IPS DF 6.9 (cell line): ENCODE measurements at regions not wholly inside any gene's neighbourhood (a gene's known extent, or its start where the extent isn't known, plus 50 kb on each side); places are given as distances from the start of the nearest gene placed in this dataset.

Source experiments
- DNase-seq: peaks from one replicate; pipeline ENCODE4 v3.0.0-alpha.2; 2013; ENCODE audit warnings: low read depth, low spot score
- H3K27ac ChIP-seq: one replicate; pipeline ENCODE4 v1.5.1; 2013; ENCODE audit warnings: low read length, control low read depth
- H3K27me3 ChIP-seq: 2 replicates; pipeline ENCODE4 v1.6.1; 2013; ENCODE audit warnings: mild to moderate bottlenecking, low read length; ENCODE audit not compliant: control insufficient read depth, insufficient read depth
- H3K36me3 ChIP-seq: 2 replicates; pipeline ENCODE4 v1.6.1; 2013; ENCODE audit warnings: low read length; ENCODE audit not compliant: control insufficient read depth, insufficient read depth
- H3K4me1 ChIP-seq: 2 replicates; pipeline ENCODE4 v1.6.1; 2013; ENCODE audit warnings: low read length; ENCODE audit not compliant: control insufficient read depth, insufficient read depth
- H3K4me3 ChIP-seq: 2 replicates; pipeline ENCODE4 v1.5.1; 2013; ENCODE audit warnings: mild to moderate bottlenecking, low read length
- H3K9me3 ChIP-seq: 2 replicates; pipeline ENCODE4 v1.6.1; 2013; ENCODE audit warnings: low read length, inconsistent platforms; ENCODE audit not compliant: control insufficient read depth, insufficient read depth
- WGBS: extraction: QIAGEN DNeasy Blood & Tissue Kit; methylation state at CpG from one replicate; pipeline ENCODE4 v1.1.7; 2013; ENCODE audit warnings: mixed read lengths, missing lambda C conversion rate; ENCODE audit not compliant: insufficient read length, insufficient coverage; 5-methylcytosine and 5-hydroxymethylcytosine counted together

DNA sequence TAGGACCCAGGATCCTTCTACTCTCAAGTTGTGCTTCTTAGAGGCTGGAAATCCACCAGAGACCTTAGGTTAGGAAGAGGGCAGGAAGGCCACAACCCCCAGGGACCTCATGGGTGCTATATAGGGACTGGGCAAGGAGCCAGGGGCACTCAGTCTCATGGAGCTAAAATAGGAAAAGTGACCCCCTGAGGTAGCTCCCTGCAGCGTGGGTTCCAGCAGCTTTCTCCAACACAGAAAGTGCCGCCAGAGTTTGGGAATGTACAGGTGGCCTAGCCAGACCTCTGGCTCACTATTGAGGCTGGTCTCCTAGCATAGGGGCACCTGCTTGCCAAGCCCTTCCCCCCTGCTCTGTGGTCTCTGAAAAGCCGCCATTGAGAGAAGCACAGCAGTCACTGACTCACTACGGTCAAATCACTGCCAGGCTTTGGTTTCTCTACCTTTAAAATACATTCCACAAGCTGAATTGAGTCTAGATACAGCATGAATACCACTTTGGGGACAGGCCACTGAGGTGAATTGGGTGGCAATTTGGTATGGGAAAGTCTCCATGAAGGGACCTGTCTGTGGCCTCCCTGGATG lies 333.2 kb upstream of the PODXL start:
- no peaks in the 10 kb centered on the region for H3K27me3 ChIP-seq
- H3K9me3 ChIP-seq = no peaks in the 10 kb centered on the region; the same call in 1 of the 2 replicates
- no peak for DNase-seq
- WGBS = no CpG with 5 or more reads among the region's 4 CpGs
- H3K4me3 ChIP-seq = no peak overlapping the region
- no peak overlapping the region for H3K27ac ChIP-seq
- H3K36me3 ChIP-seq = no peaks in the 10 kb centered on the region
- no peaks in the 10 kb centered on the region for H3K4me1 ChIP-seq

DNA sequence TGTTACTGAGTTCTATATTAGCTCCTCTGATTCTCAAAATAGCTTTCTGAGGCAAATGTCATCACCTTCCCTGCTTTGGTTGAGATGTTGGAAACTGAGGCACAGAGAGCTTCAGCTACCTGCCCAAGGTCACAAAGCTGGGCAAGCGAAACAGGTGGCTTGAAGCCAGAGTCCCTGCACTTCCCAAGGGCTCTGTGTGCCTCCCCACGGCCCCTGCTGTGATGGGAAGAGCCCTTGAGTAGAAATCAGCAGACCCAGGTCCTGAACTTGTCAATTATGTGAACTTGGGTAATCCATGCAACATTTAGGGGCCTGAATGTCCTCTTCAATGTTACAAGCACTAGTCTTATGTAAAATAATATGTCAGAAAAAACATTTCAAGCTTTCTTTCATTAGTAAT lies 327.3 kb upstream of the PODXL start:
- DNase-seq = no peak
- no CpG with 5 or more reads among the region's 2 CpGs for WGBS
- H3K4me3 ChIP-seq = no peak overlapping the region

DNA sequence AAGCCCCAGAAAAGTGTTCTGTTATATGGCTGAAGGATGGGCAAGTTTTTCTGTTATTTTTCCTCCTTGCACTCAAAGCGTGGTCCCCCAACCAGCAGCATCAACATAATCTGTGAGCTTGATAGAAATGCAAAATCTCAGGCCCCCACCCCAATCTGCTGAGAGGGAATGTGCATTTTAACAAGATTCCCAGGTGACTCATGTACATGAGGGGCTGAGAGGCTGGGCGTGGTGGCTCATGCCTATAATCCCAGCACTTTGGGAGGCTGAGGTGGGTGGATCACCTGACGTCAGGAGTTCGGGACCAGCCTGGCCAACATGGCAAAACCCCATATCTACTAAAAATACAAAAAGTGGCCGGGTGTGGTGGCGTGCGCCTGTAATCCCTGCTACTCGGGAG lies 326.8 kb upstream of the PODXL start:
- no peaks in the 10 kb centered on the region for H3K36me3 ChIP-seq
- H3K4me3 ChIP-seq = no peak overlapping the region
- H3K27me3 ChIP-seq = no peaks in the 10 kb centered on the region
- WGBS = no CpG with 5 or more reads among the region's 8 CpGs
- H3K4me1 ChIP-seq = no peaks in the 10 kb centered on the region
- DNase-seq = no peak
- no peaks in the 10 kb centered on the region; the same call in 1 of the 2 replicates for H3K9me3 ChIP-seq
- H3K27ac ChIP-seq = no peak overlapping the region

More for the DNA sequence above, 327.3 kb upstream of the PODXL start:
- no peaks in the 10 kb centered on the region for H3K27me3 ChIP-seq
- H3K27ac ChIP-seq = no peak overlapping the region
- H3K9me3 ChIP-seq = no peaks in the 10 kb centered on the region; the same call in 1 of the 2 replicates
- H3K36me3 ChIP-seq = no peaks in the 10 kb centered on the region
- no peaks in the 10 kb centered on the region for H3K4me1 ChIP-seq

DNA sequence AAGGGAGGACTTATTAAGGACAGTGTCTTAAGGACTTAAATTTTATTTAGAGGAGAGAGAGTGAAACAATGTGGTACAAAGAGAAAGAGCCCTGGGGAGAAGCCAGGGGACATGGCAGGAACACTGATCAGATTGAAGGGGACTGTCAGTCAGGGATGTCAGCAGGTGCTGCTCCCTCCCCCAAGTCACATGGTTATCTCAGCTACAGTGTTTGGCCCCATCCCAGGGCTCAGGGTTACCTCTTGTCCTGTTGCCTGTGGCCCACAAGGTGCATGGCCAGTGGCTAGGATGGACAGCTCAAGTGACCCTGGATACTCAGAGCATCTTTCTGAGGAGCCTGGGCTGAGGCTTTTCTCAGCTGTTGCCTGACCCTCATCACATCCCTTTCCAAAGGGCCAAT lies 325.9 kb upstream of the PODXL start:
- no peaks in the 10 kb centered on the region for H3K27me3 ChIP-seq

DNA sequence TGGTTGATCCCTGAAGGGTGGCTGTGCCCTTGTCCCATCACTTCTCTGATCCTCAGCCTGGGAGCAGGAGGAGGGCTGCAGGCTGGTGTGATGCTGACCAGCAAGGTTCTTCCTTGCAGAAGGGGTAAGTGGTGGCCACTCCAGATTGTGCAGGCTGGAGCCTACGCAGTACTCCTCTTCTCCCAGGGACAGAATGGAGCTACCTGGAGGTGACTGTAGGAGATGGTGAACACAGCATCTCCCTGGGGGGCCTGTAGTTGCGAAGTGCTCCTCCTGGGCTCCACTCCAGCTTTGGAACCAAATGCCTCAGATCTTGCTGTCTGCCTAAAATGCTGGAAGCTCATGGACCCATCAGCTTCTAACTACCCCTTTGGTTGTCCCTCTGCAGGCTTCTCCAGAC lies 323.6 kb upstream of the PODXL start:
- WGBS = no CpG with 5 or more reads among the region's 2 CpGs
- Histone ChIP-seq H3K9me3 (no peaks in the 10 kb centered on the region), H3K27me3 (no peaks in the 10 kb centered on the region), H3K4me3 (no peak overlapping the region), H3K27ac (no peak overlapping the region), H3K4me1 (no peaks in the 10 kb centered on the region), H3K36me3 (no peaks in the 10 kb centered on the region)
- DNase-seq = no peak

More for the DNA sequence above, 325.9 kb upstream of the PODXL start:
- no peaks in the 10 kb centered on the region; the same call in 1 of the 2 replicates for H3K9me3 ChIP-seq
- H3K36me3 ChIP-seq = no peaks in the 10 kb centered on the region
- no peaks in the 10 kb centered on the region for H3K4me1 ChIP-seq
- DNase-seq = no peak
- no peak overlapping the region for H3K27ac ChIP-seq
- no peak overlapping the region for H3K4me3 ChIP-seq

DNA sequence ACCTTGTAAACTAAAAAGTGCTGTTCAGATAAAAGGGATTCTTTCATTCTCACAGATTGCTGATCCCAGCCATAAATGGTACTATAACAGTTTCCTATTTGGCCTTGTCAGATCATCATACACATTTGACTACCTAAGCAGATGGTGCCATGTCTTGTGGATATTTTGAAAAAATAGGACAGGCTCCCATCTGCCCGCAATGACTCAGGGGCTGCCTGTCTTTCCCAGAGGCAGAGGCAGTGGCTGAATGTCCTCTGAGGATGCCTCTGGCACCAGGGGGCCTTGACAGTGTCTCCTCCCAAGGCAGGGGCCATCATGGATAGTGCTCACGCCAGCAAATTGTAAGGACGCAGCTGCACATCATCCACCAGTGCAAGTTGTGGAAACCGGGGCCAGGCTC lies 323.0 kb upstream of the PODXL start:
- no peak for DNase-seq
- Histone ChIP-seq H3K4me3 (no peak overlapping the region), H3K9me3 (no peaks in the 10 kb centered on the region), H3K36me3 (no peaks in the 10 kb centered on the region), H3K27me3 (no peaks in the 10 kb centered on the region), H3K4me1 (no peaks in the 10 kb centered on the region), H3K27ac (no peak overlapping the region)
- WGBS = no CpG with 5 or more reads among the region's 4 CpGs

DNA sequence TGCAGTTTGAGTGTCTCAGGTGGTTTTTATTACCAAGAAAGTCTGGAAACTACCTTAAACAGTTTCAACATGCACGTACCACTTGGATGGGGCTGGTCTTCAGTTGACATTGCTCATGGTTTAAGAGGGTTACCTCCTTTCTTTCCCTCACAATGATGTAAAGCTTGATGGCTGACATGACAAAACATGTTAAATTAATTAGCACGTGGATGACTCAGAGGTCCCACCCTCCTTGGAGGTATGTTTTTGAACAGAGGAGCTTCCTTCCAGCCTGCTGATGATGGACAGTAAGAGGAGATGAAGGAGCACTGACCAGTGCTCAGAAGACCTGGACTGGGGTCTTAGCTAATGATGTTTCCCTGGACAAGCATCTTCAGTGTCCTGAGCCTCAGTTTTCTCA lies 322.3 kb upstream of the PODXL start:
- H3K36me3 ChIP-seq = no peaks in the 10 kb centered on the region

DNA sequence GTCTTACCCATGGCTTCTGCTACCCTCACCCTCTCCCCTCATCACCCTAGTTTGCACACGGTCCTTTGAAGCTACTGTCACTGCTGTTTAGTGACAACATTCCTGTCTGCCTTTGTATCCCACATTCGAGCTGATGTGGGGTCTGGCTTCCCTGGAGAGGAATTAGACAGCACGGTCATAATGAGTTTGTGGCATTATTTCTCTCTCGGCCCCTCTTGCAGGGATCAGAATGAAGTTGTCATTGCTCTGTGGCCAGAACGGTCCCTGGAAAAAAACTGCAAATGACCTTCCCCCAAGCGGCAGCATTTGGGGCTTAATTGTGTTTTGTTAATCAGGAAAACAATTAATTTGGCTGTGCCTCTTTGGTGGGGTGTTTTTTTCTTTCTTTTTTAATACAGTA lies 317.2 kb upstream of the PODXL start:
- Histone ChIP-seq H3K27ac (no peak overlapping the region), H3K9me3 (no peaks in the 10 kb centered on the region), H3K4me1 (no peaks in the 10 kb centered on the region), H3K27me3 (no peaks in the 10 kb centered on the region), H3K4me3 (no peak overlapping the region), H3K36me3 (no peaks in the 10 kb centered on the region)
- no CpG with 5 or more reads among the region's 6 CpGs for WGBS
- DNase-seq = no peak

More for the DNA sequence above, 322.3 kb upstream of the PODXL start:
- H3K4me3 ChIP-seq = no peak overlapping the region
- H3K4me1 ChIP-seq = no peaks in the 10 kb centered on the region
- H3K27ac ChIP-seq = no peak overlapping the region
- DNase-seq = no peak
- no peaks in the 10 kb centered on the region for H3K9me3 ChIP-seq
- WGBS = no CpG with 5 or more reads among the region's 2 CpGs
- H3K27me3 ChIP-seq = no peaks in the 10 kb centered on the region

DNA sequence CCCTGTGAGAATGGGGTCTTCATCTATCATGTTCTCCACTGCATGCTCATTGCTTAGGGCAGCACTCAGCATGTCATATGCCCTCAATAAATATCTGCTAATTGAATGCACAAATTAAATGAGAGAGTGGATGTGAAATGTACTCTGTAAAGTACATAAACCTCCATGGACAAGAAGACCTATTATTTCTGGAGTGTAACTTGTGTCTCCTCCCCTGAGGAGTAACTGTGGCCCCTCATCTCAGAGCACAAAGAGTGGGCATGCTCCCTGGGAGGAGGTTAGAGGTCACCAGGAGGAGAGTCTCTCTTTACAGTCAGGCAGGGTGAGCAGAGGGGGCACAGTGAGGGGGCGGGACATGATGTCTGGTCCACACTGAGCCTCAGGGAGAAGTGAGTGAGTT lies 313.6 kb upstream of the PODXL start:
- Histone ChIP-seq H3K36me3 (no peaks in the 10 kb centered on the region), H3K9me3 (no peaks in the 10 kb centered on the region), H3K27me3 (no peaks in the 10 kb centered on the region), H3K27ac (no peak overlapping the region), H3K4me1 (no peaks in the 10 kb centered on the region), H3K4me3 (no peak overlapping the region)
- no peak for DNase-seq
- no CpG with 5 or more reads among the region's 1 CpG for WGBS

DNA sequence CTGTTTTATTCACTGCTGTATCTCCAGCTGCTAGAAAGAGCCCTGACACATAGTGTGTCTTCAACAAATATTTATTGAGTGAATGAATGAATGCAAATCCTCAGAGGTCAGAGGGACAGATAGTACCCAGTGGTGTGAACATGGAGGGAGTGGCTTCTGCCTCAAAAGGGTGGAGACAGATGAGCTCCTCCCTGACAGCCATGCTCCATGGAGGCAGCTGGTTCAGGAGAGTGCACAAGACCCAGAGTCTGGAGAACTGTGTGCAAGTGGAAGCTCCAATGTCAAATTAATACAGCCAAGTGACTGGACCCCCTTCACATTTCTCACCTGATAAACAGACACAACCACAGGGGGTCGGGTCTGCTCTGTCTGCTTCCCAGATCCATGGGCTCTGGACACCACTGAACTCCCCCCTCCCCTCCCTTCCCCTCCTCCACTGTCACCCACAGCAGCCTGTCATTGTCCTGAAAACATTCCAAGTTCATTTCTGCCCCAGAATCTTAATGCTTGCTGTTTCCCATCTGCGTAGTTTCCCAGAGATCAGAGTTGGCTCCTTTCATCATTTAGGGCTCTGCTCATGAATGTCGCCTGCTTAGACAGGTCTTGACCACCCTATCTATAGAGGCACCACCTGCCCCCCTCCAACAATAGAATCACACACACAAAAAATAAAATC lies 312.9 kb upstream of the PODXL start:
- WGBS = no CpG with 5 or more reads among the region's 3 CpGs
- DNase-seq = no peak
- Histone ChIP-seq H3K27ac (no peak overlapping the region), H3K4me3 (no peak overlapping the region), H3K9me3 (no peaks in the 10 kb centered on the region), H3K27me3 (no peaks in the 10 kb centered on the region), H3K4me1 (no peaks in the 10 kb centered on the region), H3K36me3 (no peaks in the 10 kb centered on the region)

DNA sequence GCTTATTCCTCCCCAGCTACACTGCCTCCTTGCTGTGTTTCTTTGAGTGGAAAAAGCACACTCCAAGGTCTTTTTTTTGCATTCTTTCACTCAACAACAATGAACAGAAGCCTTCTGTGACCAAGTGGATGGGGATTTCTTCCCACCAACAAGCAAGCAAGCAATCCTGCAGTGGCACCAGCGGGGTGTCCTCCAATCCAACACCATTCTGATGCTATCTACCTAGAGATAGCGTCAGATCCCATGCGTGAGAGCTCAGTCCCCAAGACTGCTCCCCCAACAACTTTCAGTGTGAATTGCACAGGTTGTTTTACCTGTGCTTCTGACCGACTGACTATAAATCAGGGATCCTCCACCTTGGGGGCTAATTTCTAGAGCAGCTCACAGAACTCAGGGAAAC lies 311.0 kb upstream of the PODXL start:
- Histone ChIP-seq H3K9me3 (no peaks in the 10 kb centered on the region), H3K27me3 (no peaks in the 10 kb centered on the region)
- no CpG with 5 or more reads among the region's 4 CpGs for WGBS

More for the DNA sequence above, 311.0 kb upstream of the PODXL start:
- Histone ChIP-seq H3K27ac (no peak overlapping the region), H3K36me3 (no peaks in the 10 kb centered on the region), H3K4me1 (no peaks in the 10 kb centered on the region), H3K4me3 (no peak overlapping the region)
- no peak for DNase-seq
